GM21786 (cell line): ENCODE measurements at regions not wholly inside any gene's neighbourhood (a gene's known extent, or its start where the extent isn't known, plus 50 kb on each side); places are given as distances from the start of the nearest gene placed in this dataset.

Experiments used
- ATAC-seq: cut with Tn5 transposase; IDR thresholded peaks from one replicate; pipeline ENCODE4 v1.9.1; 2021; ENCODE audit not compliant: unreplicated experiment

DNA sequence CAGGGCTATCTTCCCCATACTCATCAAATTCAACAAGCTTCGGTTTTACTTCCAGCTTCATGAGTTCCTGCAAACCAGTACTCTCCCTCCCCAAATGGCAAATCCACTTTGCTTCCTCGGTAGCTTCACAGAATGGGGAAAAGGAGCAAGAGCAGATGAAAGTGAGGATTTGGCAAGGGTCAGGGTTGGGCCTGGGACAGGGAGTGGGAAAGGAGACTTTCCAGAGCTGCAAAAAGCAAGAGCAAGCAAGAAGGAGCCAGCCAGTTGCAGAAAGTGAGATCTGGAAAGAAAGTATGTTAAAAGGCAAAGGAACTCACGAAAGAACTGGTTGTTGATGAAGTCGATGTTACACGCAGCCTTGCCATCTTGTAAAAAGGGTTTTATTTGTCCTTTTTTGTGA is 522.8 kb upstream of the TBX3 start:
- no peak for ATAC-seq

DNA sequence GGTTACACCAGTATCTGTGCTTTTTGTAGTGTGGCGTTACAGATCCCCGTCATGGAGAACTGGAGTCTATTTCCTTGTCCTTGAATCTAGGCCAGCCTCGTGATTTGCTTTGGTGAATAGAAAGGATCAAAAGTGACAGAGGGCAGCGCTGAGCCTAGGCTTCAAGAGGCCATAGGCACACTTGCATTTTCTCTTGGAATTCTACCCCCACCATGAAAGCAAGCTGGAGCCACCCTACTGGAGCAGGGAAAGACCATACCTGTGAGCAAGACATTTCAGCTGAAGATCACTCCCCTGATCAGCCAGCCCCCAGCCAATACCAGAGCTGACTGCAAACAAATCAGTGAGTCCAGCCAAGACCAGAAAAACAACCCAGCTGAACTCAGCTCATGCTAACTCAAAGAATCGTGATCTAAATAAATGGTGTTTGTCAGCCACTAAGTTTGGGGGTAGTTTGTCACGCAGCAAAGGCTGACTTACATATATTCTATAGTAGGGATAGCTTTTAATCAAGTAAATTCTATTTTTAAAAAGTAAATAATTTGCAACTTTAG is 521.9 kb upstream of the TBX3 start:
- ATAC-seq, result no peak

DNA sequence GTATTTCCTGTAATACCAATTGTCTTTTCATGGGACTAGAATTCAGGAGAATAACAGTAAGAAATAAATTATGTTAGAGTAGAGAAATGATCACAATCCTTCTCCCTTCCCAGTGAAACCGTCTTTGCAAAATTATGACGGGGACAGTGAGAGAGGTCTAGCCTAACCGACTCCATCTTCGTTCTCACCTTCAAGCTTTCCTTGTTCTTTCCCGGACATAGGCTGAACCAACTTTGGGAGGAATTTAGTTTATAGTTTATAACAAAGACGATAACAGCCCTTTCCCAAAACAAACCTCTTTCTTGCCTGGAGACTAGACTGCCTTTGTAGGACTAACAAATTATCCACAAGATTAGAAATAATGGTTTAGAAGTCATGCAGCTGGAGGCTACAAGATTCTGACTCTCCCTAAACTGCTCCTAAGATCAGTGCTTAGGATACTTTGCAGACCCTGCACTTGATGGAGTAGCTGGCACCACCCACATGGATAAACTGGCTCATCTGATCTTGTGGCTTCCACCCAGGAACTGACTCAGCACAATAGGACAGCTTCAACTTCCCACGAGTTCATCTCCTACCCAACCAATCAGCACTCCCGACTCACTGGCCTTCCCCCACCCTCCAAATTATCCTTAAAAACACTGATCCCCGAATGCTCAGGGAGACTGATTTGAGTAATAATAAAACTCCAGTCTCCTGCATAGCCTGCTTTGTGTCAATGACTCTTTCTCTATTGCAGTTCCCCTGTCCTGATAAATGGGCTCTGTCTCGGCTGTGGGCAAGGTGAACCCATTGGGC is 521.2 kb upstream of the TBX3 start:
- ATAC-seq, result no peak

DNA sequence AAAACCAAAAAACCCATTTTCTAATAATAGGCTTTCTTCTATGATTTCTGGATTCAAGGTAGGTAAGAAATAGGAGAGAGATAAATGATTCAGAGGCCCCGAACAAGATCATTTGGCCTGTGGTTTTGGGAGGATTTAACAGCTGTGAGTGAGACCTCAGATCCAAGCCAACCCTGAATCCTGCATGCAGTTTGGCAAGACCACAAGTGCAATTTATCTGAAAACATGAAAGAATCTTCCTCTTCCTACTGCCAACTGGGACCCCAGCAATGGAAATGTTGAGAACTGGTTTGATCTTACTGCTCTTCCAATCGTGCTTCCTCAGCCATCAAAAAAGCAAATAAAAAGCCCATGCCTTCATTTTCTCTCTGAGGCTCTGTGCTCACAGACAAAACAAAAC is 519.7 kb upstream of the TBX3 start:
- no peak for ATAC-seq

DNA sequence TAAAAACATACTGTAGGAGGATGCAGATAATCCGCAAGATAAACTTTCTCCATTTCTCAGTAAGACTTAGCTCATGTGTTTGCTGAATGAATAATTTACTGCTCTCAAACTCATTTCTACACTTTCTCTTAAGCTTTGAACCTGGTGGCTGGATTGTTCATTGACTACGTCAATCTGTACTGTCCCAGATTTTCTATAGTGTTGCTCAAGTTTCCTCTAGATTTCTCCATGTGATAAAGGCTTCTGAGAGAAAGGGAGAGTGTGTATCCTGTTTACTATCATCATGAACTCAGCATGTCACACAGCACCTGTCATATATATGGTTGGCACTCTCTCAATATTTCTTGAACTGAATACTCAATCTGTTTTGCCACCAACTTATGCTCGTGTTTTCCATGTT is 518.0 kb upstream of the TBX3 start:
- no peak for ATAC-seq

DNA sequence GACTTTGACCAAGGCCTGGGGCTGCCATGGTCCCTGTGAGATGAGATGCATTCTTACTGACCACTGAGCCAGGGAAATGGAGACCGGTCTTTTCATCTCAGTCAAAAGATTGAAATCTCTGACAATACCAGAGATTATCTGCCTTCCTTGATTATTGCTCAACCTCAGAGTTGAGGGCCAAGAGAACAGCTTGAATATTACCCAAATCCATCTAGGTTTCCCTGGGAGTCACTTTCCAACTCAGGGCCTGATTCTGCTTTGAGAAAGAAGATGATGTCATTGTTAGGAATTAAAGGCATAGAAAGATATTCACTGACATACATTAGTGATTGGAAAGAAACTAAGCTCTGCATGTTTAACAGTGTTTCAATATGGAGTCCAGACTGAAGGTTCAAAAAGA is 515.9 kb upstream of the TBX3 start:
- ATAC-seq, result no peak

DNA sequence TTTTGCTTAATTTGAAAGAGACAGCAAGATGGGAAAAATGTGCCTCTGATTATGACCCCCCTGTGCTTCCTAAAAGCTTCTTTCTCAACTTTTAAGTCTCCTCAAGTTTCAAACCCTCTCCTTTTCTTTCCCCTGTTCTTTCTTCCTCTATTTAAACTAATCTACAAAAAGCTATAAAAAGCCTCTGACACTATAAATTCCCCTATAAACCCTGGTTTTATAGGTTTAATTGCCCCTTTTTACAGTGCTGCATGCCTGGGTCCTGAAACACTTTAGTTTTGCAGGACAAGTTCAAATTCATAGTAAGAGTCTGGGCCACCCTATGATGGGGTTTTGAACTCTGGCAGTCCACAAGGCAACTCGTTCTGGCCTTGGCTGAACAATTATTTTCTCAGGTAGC is 510.9 kb upstream of the TBX3 start:
- no peak for ATAC-seq

DNA sequence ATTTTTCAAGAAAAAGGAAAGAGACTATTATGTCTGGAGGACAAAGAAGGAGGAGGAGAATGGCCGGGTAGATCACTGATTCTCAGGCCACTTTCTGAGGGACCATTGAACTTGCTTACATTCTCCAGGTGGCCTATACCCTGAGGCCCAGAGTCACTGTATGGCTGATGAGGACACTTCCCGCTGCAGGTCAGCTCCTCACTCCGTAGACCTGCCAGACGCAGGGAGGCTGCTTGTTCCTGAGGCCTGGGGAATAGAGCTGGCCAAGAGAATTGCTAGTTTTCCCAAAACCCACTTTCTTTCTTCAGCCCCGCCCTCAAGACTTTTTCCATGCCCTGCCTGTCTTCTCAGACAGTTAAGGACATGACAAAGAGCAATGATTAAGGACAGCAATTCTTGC is 510.5 kb upstream of the TBX3 start:
- ATAC-seq, result no peak

DNA sequence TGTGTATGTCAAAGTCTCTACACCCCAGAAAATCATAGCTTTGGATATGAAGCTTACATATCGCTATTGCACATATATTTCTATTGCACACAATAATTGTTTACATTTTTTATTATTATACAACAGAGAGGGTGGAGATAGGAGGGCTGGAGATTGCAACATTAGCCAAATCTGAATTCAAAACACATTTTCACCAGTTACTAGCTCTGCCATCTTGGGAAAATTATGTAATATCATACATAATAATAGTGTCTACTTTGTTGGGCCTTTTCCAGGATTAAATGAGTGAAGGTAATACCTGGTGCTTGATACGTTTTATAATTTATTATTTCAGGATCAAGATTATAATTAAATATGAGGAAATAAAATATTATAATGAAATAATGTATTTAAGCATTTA is 507.4 kb upstream of the TBX3 start:
- no peak for ATAC-seq

DNA sequence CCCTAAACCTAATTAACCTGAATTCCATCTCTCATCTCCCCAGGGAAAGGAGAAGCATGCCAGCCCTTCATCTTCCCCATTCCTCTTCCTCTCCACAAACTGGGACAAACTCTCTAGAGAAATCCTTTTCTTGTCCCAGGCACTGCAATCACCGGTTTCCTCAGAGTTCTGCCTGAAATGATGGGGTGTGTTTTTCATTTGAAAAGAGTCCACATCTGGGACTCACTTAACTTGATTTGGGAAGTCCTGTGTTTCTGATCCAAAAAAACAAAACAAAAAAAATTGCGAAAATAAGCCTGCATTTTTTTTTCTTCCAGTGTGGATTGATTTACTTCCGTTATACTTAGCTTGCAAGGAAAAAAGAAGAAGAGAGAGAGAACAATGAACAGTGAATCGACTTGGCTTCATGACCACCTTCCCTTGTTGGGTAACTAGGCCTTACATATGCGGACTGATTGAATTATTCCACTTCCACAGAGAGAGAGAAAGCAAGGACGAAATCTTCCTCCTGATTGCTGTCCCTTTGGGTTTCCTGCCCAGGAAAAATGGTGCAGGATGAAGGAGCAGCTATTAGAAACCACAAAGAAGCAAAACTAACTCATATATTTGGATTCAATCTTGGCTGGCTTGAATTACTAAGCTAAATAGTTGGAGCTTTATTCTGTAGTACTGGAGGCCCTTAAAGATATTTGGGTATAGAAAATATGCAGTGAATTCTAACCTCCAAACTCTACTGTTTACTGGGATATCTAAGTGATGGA is 506.2 kb upstream of the TBX3 start:
- no peak for ATAC-seq

DNA sequence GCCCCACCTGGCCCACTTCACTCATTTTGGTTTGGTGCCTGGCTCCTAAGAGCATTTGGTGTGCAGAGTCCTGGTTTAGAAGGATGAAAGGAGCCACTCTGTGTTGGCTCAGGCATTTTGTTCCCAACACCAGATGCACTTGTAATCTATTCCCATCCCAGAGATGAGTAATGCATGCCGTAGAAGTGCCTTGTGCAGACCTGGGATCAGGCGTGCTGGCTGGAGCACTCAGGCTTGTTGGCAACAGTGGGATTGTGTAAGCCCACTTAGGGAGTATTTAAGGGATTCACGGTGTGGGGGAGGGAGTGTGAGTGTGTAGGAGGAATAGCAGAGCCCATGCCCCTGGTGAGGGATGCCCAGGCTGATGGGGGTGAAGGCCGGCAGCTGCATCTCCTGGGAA is 501.5 kb upstream of the TBX3 start:
- ATAC-seq, result no peak

DNA sequence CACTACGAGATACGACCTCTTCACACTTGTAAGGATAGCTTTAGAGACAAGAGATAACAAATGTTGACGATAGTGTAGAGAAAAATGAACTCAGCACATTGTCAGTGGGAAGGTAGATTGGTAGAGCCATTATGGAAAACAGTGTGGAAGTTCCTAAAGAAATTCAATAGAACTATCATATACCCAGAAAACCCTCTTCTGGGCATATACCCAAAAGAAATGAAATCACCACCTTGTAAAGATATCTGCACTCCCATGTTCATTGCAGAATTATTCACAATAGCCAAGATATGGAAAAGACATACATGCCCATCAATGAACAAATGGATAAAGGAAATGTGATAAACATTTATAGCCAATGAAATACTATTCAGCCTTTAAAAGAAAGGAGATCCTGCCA is 499.8 kb upstream of the TBX3 start:
- no peak for ATAC-seq

DNA sequence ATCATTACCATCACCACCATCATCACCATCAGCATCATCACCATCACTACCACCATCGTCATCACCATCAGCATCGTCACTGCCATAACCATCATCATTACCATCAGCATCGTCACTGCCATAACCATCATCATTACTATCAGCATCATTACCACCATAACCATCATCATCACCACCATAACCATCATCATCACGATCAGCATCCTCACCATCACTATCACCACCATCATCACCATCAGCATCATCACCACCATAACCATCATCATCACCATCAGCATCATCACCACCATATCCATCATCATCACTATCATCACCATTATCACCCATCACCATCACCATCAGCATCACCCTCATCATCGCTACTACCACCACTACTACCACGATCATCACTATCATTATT is 493.9 kb upstream of the TBX3 start:
- no peak for ATAC-seq

DNA sequence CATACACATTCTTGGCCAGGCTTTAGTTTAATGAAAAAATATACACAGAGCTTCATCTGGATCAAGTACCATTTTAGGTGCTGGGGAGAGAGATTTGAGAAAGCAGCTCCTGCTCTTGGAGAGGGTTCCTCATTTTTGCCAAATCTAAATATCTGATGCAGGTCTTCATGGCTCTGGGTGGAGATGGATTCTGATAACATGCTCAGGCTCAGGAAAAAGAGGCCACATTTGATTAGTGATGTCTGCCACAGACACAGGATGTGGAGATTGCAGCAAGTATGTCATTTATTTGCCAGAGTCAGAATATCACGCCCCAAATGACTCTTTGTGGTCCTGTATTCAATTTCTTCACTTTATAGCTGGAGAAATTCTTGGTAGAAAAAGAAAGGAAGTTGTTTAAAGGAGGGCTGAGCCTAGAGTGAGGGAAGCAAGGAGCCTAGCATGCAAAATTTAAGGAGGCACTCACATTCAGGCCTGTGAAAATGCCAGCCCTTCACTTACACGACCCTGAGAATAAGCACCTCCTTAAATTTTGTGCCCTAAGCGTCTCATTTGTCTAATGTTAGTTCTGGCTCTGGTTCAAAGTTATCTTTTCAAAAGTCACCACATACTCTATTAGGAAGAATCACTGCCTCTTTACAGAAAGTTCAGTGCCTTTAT is 492.9 kb upstream of the TBX3 start:
- ATAC-seq, result no peak

DNA sequence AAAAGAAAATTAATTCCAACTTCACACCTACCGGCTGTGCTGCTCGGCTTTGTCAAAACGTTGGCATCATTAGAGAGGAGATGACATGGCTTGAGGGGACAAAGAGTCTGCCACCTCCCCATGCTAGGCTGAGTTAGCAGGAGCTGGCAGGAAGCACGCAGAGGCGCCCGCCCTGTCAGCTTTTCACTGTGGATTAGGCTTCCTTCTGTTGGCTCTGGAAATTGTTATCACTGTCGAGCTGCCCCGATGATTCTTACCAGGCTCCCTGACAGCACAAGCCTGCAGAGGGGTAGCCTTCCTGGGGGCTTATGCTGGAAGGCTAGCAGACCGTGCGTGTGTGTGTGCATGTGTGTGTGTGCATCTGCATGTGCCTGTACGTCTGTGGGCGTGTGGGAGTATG is 490.9 kb upstream of the TBX3 start:
- ATAC-seq, result no peak

DNA sequence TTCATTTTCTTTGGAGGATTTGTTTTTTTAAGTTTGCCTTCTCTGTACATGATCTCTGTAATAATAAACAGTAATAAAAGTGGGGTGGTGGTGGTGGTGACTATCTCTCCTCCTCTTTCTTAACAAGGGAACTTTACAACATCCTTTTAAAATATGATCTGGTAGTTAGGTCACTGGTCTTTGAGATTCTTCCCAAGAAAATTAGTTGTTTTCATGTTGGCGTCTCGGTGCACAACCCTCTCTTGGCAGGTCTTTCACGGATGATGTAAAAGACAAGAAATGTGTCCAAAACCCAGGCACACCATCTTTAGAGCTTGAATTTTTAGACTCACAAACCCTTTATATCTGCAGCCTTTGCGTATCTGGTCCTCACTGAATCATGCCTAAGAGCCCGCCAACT is 488.5 kb upstream of the TBX3 start:
- no peak for ATAC-seq

DNA sequence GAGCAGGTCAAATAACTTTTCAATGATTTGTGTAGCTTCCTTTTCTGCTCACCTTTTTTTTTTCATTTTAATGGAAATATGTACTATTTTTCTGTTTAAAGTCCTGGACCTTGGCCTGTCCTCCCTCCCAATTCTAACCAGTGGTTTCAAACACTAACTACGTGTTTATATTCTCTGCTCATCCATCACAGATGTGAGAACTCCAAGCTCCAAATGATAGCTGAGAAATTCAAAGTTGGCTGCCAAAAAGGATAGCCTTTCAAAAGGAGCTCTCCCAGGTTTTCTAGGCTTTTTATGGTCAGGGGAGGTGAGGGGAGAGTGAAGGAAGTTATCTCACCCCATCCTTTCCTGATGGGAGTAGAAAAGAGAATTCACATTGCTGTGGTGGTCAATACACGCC is 486.0 kb upstream of the TBX3 start:
- ATAC-seq, result no peak

DNA sequence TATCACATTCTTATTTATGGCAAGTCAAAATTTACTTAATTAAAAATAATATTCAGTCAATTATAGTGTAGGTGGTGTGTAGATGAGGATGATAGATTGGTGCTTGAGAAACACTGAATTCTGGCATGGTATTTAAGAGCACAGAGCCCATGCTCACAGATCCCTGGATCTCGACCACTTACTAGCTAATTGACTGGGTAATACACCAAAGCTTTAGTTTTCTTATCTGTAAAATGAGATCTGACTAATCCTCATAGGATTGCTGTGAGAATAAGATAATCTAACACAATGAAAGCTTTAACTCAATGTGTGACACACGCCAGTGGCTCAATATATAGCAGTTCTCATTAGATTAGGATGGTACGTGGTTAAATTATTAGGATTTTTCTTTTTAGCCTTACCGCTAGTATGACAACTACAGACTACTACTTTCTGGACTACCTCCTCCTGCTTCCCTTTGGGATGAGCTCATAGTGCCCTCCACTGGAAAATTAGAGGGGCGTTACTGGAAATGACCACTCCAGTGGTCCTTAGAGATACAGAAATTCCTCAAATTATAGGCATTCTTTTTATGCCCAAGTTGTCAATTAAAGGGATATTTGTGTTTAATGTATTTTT is 482.8 kb upstream of the TBX3 start:
- ATAC-seq, result no peak

DNA sequence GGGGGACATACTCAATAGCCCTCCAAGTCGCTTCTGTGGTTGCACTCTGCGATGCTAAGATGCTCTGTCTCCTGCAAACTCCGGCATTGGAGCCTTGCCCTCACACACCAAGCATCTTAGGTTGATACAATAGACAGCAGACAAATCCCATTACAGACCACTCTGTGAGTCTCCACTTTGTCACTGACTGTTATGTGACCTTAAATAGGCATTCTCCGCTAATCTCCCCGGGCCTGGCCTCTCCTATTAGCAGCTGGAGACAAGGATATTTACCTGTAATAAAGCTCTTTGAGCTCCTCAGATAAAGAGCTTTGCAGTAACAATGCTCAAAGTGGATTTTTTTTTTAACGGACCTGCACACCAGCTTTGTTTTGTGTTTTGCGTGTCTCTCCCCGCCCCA is 479.7 kb upstream of the TBX3 start:
- ATAC-seq, result no peak

DNA sequence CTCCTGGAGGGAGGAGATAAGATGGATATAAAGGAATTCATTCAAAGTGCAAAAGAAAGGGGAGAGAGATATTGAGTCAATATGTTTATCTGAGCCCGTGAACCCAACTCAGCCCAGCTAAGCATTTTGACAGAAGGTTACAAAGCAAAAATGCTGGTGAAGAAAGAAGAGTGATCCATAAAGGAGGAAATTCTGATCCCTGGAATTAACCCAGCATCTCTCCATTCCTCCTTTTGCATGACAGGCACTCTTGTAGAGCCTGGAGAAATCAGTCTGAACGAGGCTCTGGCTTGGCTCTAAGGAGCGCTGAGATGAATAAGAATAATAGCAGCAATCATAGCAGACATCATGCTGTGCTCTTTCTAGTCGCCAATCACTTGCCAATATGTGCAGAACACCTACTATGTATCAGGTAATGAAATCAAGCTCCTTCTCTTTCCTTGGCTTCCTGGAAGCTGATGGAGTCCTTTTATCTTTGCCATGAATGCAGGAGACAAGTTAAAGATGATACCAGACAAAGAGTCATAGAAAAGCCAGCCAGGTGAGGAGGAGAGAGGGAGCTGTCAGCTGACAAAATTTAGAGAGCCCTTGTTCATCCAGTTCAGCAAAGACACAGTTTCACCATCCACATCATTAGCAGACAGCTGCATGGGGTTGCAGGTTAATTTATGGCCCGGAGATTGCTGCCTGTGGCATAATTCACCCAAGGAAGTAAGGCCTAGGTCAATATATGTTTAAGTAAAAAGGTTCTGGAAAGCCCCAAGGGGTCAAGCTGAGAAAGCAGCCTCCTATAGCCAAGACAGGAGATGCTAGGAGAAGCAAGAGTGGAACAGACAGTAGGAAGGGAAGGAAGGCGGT is 476.5 kb upstream of the TBX3 start:
- ATAC-seq, result no peak

DNA sequence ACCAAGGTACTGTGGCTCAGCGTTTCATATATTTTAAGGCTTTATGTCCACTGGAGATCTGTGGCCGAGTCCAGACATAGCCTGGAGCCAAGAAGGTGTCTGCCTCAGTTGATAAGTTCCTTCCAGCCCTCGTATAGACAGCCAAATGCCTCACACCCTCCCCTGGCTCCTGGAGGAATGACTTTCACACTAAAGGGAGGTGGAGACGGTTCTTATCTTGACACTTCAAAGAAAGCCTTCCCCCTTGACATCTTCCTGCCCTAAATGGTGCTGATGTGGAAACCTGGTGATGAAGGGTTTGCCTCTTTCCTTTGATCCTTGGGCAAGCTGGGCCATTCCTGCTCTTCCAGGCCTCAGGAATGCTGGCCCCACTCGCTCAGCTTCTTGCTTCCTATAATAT is 474.8 kb upstream of the TBX3 start:
- no peak for ATAC-seq
